Osteocyte (in vitro differentiated cells): ENCODE measurements at regions not wholly inside any gene's neighbourhood (a gene's known extent, or its start where the extent isn't known, plus 50 kb on each side); places are given as distances from the start of the nearest gene placed in this dataset.

Experiments
- DNase-seq: peaks from one replicate; pipeline ENCODE4 v3.0.0; 2021; ENCODE audit warnings: mixed read lengths; ENCODE audit not compliant: unreplicated experiment; ENCODE audit errors: extremely low spot score
- H3K27ac Mint-ChIP-seq: one replicate; pipeline ENCODE4 v1.8.0; 2021; ENCODE audit warnings: mild to moderate bottlenecking, mixed read lengths; ENCODE audit not compliant: unreplicated experiment
- H3K27me3 Mint-ChIP-seq: one replicate; pipeline ENCODE4 v1.8.0; 2021; ENCODE audit warnings: mixed read lengths; ENCODE audit not compliant: unreplicated experiment
- H3K36me3 Mint-ChIP-seq: one replicate; pipeline ENCODE4 v1.8.0; 2021; ENCODE audit warnings: mixed read lengths; ENCODE audit not compliant: unreplicated experiment
- H3K4me1 Mint-ChIP-seq: one replicate; pipeline ENCODE4 v1.8.0; 2021; ENCODE audit warnings: mixed read lengths; ENCODE audit not compliant: unreplicated experiment
- H3K4me3 Mint-ChIP-seq: one replicate; pipeline ENCODE4 v1.8.0; 2021; ENCODE audit warnings: mild to moderate bottlenecking, moderate library complexity, mixed read lengths; ENCODE audit not compliant: unreplicated experiment
- H3K9me3 Mint-ChIP-seq: one replicate; pipeline ENCODE4 v1.8.0; 2021; ENCODE audit warnings: mixed read lengths; ENCODE audit not compliant: unreplicated experiment
- TF ChIP-seq, protein P1 (sequence below): fragments of 200-600 bp; sonication (generic); IDR thresholded peaks from 2 replicates; pipeline ENCODE4 v1.5.0; 2021; ENCODE audit warnings: antibody characterized with exemption, mild to moderate bottlenecking, moderate library complexity

DNA sequence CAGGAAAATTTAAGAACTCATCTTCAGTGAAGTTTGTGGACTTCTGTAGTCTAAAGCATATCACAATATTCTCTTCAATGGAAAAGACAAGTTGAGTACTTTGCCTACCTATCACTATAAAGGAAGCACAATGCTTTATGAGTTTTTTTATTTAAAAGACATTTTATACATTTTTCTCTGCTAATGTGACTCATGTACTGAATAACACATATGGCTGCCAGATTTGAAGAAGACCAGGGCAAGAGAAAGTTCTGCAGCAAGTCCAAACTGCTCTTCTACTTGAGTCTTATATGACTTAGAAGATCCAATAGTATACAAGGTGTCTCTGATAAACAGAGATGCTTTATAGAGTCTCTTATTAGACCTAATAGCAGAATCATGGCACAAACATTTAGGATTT, 978.4 kb downstream of the TLE4 start:
- peaks cover 4% of the 10 kb centered on the region for H3K4me1 Mint-ChIP-seq
- H3K36me3 Mint-ChIP-seq, result no peaks in the 10 kb centered on the region
- H3K9me3 Mint-ChIP-seq, result no peaks in the 10 kb centered on the region
- TF ChIP-seq, protein P1, sequence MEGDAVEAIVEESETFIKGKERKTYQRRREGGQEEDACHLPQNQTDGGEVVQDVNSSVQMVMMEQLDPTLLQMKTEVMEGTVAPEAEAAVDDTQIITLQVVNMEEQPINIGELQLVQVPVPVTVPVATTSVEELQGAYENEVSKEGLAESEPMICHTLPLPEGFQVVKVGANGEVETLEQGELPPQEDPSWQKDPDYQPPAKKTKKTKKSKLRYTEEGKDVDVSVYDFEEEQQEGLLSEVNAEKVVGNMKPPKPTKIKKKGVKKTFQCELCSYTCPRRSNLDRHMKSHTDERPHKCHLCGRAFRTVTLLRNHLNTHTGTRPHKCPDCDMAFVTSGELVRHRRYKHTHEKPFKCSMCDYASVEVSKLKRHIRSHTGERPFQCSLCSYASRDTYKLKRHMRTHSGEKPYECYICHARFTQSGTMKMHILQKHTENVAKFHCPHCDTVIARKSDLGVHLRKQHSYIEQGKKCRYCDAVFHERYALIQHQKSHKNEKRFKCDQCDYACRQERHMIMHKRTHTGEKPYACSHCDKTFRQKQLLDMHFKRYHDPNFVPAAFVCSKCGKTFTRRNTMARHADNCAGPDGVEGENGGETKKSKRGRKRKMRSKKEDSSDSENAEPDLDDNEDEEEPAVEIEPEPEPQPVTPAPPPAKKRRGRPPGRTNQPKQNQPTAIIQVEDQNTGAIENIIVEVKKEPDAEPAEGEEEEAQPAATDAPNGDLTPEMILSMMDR, result no peak
- no peak overlapping the region for H3K27ac Mint-ChIP-seq
- H3K4me3 Mint-ChIP-seq, result no peak overlapping the region
- H3K27me3 Mint-ChIP-seq, result no peaks in the 10 kb centered on the region
- DNase-seq, result no peak

DNA sequence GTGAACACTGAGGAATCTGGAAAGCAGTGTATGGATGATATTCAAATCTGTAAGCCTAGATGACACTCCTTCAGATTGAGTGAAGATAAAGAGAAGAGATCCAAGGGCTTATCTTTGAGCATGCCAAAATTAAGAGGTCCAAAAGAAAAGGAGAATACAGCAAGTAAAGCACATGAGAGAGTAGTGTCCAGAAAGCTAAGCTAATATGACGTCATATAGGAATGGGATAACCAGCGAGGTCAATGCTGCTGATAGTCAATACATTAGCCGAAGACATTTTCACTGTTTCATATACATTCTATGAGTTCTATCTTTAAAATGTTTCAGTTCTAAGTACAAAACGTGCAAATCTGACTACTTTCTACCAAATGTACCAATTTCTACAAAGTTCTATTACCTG, 975.8 kb downstream of the TLE4 start:
- Mint-ChIP-seq H3K4me3 (no peak overlapping the region), H3K27ac (no peak overlapping the region), H3K9me3 (peaks cover 4% of the 10 kb centered on the region), H3K27me3 (peaks cover 3% of the 10 kb centered on the region), H3K36me3 (no peaks in the 10 kb centered on the region), H3K4me1 (no peaks in the 10 kb centered on the region)
- TF ChIP-seq, protein P1, result no peak
- no peak for DNase-seq

DNA sequence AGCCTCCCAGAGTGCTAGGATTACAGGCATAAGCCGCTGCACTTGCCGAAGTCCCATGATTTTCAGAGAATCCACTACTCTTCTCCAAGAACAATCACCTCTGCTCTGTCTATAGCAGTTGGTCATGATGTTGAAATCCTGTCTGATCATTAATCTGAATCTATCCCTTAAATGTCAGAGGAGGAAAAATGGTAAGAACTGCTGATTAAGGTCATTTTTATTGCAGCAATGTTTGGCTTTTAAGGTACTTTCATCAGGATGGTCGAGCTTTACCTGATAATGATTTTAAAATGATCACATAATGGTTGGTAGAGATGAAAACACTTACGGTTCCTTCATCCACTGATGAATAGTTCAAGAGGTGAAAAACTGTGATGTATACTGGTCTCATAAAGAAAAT, 968.6 kb downstream of the TLE4 start:
- H3K4me3 Mint-ChIP-seq, result no peak overlapping the region
- no peak for DNase-seq
- H3K9me3 Mint-ChIP-seq, result peaks cover 4% of the 10 kb centered on the region
- H3K4me1 Mint-ChIP-seq, result no peaks in the 10 kb centered on the region
- no peaks in the 10 kb centered on the region for H3K36me3 Mint-ChIP-seq
- no peak overlapping the region for H3K27ac Mint-ChIP-seq
- peaks cover 3% of the 10 kb centered on the region for H3K27me3 Mint-ChIP-seq
- TF ChIP-seq, protein P1, result no peak

DNA sequence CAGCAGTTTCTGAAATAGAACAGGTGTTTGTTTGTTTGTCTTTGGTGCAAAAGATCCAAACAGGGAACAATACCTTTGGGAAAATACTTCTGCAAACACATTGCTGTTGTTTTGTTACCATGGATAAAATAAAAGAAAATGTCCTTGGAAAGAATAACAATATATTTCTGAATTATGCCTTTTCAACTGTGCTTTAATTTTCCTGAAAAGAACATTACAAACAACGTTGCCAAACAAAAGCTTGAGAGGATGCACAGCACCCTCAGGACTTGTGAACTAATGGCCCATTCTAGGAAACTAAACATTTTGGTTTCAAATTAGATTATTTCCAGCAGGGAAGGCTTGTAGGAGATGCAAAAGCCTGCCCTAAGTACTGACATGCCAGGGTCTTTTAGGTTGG, 967.2 kb downstream of the TLE4 start:
- H3K9me3 Mint-ChIP-seq, result peaks cover 10% of the 10 kb centered on the region
- DNase-seq, result no peak
- TF ChIP-seq, protein P1, result no peak
- no peaks in the 10 kb centered on the region for H3K4me1 Mint-ChIP-seq
- no peak overlapping the region for H3K4me3 Mint-ChIP-seq
- H3K27ac Mint-ChIP-seq, result no peak overlapping the region
- peaks cover 3% of the 10 kb centered on the region for H3K27me3 Mint-ChIP-seq
- no peaks in the 10 kb centered on the region for H3K36me3 Mint-ChIP-seq

DNA sequence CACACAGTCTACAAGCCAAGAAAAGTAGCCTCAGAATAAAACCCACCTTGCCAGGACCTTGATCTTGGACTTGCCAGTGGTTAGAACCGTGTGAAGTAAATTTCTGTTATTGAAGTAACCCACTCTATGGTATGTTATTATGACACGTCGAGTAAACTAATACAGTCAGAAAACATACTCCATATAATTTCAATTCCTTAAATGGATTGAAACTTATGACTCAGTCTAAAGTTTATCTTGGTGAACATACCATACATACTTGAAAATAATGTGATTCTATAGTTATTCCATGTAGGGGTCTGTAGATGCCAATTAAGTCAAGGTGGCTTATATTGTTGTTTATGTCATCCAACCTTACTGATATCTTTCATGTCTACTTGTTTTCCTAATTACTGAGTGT, 950.7 kb downstream of the TLE4 start:
- Mint-ChIP-seq H3K4me1 (peaks cover 9% of the 10 kb centered on the region), H3K36me3 (peaks cover 4% of the 10 kb centered on the region), H3K27me3 (no peaks in the 10 kb centered on the region), H3K27ac (no peak overlapping the region), H3K9me3 (peaks cover 40% of the 10 kb centered on the region), H3K4me3 (no peak overlapping the region)
- no peak for DNase-seq
- TF ChIP-seq, protein P1, result no peak
